HS-27A (cell line): ENCODE measurements at regions not wholly inside any gene's neighbourhood (a gene's known extent, or its start where the extent isn't known, plus 50 kb on each side); places are given as distances from the start of the nearest gene placed in this dataset.

Experiments used
- DNase-seq: peaks from one replicate; pipeline ENCODE4 v3.0.0-alpha.2; 2012; ENCODE audit warnings: low read depth, missing footprints

DNA sequence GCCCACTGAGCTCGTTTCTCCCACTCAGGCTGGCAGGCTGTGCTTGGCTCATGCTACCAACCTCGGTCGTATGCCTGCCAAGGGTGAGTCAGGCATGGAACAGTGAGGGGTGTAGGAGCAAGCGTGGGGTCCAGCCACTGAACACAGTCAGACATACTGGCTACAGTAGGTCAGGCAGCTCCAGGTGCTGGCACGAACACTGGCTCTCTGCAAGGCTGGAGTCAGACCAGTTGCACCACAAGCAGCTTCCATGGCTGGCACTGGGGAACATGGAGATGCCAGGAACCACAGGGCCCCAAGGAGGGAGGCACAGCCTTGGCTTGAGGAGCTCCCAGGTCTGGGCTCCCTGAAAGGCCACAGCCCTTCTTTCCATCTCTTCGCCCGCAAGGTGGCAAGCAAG is 410.7 kb upstream of the KIRREL3 start:
- DNase-seq, result no peak

DNA sequence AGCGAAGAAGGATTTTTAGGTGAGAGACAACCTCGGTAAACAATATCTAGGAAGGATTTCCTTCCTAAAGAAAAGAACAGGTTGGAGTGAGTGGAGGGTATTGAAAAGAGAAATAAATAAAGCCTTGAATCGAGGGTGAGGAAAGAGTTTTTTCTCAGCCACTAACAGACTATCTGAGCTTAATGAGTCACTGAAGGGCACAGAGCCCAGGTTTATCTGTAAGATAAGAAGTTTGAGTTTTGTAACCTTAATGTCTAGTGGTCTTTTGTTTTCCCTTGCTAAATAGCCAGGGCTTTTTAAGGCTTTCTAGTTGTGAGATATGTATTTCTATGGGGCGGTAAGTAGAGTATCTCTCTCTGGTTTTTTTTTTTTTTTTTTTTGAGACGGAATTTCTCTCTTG is 394.5 kb upstream of the KIRREL3 start:
- DNase-seq, result no peak

DNA sequence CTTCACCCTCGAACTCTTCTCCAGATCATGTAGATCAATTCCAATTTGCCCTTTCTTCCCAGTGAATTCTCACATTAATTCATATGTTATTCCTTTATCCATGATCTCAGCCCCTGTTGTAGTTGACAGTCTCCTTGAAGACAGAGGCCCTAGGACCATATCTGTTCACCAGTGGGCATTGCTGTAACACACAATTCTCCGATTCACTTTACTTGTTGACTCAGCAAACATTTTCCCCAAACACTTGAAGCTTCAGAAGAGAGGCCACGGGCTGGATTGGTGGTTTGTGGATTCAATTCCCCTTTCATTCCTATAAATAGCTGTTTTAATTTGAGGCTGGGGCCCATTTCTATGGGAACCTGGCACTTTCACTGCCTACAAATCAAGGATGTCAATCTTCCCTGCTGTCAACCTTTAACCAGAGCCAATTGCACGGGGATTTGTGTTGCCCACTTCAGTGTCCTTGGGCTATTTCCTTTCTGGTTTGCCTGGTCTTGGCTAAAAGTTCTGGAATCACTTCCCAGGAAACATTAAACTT is 393.0 kb upstream of the KIRREL3 start:
- no peak for DNase-seq

DNA sequence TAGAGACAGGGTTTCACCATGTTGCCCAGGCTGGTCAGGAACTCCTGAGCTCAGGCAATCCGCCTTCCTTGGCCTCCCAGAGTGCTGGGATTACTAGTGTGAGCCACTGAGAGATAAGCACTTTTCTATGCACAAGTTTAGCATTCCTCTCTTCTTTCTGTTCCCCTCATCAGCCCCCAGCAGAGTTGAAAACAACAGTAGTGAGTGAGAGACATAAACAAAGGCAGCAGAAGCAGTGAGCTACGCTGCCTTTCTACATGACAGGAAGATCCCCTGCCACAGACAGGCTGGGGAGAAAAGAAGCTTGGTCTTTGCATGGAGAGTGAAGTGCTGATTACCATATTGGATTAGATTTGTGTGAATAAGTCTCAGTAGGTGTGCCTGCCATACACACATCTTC is 392.0 kb upstream of the KIRREL3 start:
- DNase-seq, result no peak

DNA sequence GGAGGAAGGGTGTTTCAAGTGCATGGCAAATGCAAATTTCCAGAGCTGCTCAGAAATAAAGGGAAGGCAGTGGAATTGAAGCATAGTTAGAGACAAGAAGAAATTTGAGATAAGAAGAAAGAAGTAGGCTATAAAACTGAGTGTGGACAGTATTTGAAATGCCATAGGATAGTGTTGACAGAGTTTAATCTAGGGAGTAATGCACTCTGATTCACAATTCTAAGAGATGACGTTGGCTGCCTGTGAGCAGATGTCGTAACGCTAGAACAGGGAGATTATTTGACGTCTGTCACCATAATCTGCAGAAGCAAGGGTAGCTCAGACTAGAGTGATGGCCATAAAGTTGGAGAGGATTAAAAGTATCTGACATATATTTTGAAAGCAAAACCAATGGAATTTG is 389.9 kb upstream of the KIRREL3 start:
- DNase-seq, result no peak

DNA sequence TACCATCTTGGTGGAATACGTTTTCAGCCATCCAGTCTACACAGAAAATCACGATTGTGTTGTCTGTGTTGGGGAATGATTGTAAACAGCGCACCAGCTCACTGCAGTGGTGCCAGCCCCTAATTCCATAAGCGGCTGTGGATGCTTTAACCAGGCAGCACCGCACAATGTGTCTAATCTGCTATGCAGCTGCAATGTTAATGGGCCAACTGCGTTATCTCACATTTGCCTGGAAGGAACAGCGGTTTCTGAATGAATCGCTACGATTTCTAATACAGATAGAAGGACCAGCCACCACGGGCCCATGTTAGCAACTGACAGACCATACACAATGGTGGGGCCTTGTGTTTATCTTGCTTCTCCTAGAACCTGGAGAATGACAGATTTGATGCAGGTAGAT is 384.5 kb upstream of the KIRREL3 start:
- no peak for DNase-seq

DNA sequence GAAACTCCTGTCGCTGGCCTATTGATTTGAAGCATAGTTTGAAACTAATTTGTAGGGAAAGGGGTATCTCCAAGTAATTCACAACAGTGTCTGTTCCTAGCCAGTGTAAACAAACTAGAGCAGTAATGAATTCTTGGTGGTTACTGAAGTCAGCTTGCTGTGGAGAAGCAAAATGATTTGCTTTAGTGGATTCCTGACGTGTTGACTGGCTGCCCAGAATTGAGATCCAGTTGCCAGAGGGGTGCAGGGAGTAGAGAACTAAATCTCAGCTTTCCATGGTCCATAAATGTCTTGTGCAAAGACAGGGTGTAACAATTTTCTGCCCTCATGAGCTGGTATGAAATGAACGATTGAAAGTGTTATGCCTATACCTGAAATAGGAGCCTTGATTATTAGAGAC is 382.5 kb upstream of the KIRREL3 start:
- DNase-seq, result no peak

DNA sequence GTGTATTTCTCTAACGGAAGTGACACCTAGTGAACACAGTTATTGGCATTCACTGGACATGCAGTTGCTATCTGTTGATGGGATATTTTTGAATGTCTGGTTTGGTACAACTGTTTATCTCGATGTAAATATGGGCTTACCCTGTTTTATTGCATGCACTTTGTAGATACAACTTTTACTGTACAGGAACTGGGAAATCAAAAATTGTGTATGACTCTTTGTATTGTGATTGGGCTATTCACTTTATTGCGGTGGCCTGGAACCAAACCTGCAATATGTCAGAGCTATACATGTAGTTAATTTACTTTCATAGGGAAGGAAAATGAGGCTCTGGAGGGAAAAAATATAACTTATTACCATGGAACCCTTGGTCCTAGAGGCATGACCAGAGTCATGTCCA is 380.7 kb upstream of the KIRREL3 start:
- DNase-seq, result no peak

DNA sequence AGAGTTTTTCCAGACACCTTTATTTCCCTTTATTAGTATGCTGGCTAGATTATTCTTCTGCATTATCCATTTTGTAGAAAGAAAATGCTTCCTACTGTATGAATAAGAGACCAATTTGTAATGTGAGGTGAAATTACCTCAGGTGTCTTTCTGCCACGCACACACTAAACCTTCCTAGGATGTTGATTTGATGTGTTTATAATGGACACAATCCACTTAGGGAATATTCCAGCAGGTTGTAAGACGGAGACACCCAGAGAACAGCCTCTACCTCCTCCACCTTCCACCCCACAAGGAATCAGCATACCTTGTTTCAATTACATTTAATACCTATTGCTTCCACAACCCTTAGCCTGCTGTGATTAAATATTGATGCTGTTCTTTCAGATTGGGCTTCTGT is 379.1 kb upstream of the KIRREL3 start:
- DNase-seq, result no peak

DNA sequence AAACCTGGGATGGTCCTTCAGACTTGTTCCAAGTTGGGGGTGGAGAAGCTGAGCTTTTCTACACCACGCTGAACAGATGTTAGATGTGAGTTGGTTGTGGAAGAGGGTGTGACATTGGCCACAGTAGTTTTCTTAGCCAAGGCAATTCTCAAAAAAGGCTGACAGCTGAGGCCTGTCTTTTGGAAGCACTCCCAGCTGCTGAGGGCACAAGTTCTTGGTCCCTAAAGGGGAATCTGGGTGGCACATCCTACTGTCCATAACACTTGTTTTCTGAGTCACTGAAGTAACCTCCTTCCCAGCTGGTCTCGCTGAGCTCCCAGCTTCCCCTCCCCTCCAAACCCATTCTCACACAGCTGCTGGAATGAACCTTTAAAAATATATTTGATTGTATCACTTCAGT is 375.7 kb upstream of the KIRREL3 start:
- no peak for DNase-seq

DNA sequence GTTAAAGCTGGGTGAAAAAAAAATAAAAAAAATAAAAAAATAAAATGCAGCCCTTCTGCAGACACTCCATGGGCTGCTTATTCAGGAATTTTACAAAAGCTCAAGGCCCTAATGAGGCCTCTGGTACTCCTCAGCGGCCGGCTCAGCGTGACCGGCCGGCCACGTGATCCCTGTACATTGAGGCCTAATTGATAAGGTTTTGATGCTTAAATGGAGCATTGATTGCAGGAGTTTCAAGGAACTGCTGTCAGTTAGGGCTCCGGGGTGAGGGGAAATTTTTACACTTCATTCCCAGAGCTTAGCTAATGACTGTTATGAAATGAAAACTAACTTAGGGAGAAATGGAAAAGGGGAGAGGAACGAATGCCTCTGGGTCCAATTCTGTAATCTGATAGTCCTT is 368.8 kb upstream of the KIRREL3 start:
- no peak for DNase-seq

DNA sequence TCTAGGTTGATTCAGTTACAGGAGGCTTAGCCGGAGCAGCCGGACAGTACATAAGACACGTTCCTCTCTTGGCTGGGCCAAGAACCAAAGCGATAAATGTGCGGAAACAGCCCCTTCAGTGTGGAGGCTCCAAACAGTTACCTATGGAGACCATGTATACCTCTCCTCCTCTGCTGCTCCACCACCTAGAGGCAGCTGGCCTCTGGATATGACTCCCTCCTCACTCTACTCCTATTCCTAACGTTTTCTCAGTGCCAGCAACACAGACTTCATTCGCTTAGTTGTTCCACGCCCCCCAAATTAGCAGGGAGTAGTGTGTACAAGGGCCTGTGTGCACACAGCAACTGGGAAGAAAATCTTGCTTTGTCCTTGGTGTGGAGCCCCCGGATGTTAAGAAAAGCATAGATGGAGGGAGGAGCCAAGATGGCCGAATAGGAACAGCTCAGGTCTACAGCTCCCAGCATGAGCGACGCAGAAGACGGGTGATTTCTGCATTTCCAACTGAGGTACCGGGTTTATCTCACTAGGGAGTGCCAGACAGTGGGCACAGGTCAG is 362.3 kb upstream of the KIRREL3 start:
- no peak for DNase-seq

DNA sequence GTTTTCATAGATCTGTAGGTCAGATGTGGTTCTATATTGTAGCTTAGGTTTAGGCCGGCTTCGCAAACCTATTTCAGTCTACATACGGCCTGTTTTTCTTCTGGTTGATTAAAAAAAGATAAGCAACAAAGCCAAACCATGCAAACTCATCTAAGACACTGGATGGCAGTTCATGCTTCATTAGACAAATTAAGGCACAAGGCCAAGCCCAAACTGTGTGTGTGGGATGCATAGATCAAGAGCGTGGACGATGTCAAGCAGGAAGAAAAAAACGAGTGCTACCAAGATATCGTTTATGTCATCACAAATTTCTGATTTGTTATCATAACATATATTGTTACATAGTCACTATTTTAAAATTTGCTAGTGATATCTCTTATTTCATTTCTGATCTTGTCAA is 357.6 kb upstream of the KIRREL3 start:
- no peak for DNase-seq

DNA sequence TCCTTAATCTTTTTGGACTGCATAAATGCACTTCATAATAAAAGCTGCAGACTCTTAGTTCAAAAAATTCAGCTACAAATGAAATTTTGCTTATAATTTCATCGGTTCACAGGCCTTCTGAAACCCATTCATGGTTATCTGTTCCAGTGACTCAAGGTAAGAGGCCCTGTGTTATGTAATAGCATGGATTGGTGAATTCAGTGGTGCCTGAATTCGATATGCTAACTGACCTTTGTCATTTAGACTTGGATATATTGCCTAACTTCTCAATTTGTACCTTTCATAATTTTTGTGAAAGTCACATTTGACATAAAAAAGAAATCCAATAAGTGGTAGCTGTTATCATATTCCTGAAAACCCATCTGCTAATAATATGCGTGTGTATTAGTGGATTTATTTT is 349.9 kb upstream of the KIRREL3 start:
- no peak for DNase-seq

DNA sequence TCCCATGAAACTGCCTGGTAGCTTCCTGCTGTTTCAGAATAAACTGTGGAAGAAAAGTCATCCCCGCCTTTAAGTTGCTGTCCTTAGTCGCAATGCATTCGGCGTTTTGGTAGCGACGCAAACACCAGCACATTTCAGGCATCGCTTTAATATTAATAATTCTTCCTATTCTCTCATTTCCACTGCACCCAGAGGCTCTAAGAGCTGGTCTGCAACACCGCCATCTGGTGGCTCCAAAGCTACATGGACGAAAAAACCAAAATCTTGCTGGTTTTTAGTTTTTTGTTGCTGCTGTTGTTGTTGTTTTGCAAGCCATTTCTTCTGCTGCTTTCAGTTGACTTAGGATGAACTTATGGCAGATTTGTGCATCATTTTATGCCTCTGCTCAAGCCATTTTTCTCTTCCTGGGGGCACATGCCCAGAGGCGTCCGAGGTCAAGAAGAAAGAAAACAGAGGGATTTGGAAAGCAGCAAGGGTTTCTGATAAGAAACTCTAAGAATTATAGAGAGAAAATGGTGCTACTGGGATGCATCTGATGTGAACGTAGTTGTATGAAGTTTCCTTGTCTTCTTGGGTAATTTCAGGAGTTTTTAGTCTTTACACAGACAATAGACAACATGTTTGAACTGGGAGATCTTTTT is 345.4 kb upstream of the KIRREL3 start:
- peak; percentile 0 for DNase-seq

DNA sequence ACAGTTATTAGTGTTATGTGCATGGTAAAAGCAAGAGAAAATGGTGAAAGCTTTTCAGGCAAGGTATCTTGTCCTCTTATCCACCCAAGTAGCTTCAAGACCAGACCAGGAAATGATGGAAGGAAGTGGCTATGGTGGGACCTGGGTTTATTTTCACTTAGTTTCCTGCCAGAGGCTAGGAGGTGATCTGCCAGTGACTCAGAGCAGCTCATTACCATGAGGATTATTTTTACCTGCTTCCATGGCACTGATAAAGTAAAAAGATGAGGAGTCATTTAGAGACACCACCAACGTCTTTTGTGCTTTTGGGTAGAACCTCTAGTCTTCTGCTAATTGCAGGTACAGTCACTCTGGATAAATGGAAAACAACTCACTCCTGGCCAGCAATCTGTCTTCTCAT is 339.9 kb upstream of the KIRREL3 start:
- DNase-seq, result no peak

DNA sequence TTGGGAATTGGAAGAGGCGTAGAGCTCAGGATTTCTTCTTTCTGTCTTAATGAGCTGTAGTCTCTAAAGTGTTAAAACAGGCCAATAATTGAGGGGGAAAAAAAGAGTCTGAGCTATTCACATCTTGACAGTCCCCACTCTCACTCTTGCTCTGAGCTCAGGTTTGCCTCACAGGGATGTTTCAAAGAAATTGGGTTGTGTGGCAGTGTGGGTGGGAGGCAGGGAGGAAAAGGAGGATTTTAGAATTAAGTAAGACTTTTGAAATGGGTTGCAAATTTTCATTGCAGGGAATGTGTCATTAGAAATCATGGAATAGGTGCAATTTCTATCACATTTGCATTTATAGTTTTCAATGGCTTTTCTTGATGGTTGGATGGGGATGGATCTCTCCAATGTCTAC is 338.8 kb upstream of the KIRREL3 start:
- DNase-seq, result no peak

DNA sequence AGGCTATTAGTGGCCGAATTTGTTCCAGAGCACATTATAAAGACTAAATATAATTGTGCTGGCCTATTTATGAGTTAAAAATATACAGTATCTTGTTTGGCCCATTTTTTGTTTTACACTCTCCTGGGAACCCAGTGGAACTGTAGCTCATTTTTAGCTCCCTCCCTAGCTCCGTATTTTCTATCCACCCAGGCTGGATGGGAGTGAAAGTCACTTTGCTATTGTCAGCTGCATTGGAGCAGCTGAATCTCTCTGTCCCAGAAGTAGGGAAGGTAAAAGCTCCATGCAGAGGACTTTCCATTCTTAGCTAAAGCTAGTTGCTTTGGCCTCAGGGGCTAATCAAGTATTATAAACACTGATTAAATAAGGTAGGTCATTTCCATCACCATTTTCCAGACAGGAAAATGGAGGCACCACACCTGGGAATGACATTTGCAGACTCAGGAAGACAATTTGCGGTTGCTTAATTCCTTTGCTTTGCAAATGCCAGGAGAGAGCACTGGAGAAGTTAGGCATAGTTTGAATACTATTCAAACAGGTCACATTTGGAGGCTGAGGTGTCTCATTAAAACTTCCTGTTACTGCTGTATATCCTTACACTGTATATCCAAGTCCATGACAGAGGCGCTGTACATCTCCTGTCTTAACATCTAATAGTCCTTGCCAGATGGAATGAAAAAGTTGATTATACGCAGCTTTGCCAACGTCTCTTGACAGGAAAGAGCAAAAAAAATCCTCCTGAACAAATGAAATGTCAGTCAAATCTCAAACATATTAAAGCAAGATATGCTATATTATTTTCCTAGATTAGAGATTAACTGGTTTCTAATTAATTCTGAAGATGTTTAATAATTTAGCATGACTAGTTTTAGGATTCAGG is 338.1 kb upstream of the KIRREL3 start:
- DNase-seq, result no peak

DNA sequence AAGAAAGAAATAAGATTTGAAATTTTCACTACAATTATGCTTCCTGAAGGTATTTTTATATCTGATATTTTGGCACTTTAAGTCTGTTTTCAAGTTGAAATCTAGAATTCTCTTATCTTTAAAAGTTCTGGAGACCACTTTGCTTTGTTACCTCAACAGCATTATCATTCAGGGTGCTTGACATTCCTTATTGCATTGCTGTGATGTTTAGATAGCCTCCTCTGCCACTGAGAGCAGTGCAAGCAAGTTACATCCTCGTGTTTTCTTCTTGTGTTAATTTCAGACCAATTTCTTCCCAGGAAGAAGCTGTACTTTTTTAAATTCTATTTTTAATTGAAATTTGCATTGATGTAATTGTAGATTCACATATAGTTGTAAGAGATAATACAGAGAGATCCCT is 333.9 kb upstream of the KIRREL3 start:
- no peak for DNase-seq

DNA sequence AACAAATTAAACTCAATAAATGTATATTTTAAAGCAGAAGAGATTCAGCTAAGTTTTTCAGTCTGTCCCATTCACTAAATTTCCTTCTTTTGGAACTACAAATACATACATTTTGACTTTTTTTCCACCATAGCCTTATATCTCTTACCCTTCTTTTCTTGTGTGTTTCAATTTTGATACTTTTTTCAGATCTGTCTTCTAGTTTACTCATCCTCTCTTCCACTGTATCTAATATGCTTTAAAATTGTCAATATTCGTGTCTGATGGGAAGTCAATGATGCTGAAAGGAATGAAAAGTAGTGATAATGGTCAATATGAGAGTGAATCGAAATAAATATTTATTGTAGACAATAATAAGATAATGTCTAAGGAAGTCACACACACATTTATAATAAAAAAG is 332.3 kb upstream of the KIRREL3 start:
- no peak for DNase-seq

DNA sequence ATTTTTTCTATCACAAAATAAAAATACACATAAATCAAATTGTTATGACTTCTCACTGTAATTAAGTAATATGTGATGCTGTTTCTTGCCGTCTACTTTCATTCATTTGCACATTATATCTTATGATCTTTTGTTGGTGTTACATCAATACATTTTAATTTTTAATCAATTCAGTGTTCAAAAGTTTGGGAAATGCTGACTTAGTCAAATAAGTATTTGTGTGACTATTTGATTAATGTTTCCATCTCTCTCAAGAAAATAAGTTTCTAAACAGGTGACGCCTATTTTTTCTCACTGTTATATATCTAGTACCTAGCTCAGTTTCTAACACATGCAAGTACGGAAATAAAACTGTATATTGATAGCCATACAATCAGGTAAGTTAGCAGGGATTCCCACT is 329.5 kb upstream of the KIRREL3 start:
- DNase-seq, result no peak

DNA sequence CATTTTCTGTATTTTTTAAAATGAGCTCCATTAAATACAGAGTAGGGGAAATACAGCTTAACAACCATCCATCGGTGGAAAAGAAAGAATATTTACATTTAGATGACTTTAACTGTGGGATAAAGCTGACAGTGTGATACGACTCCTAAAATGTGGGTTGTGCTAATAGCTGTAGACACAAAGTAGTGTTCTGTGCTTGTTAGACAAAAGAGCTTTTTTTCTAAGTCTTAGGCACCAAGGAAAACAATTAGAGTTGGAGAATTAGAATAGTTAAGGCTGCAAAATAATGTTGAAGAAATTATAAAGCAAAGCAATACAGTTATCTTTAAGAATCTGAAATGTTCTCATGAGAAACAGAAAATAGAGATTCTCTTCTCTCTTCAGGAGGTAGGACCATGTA is 307.7 kb upstream of the KIRREL3 start:
- no peak for DNase-seq

DNA sequence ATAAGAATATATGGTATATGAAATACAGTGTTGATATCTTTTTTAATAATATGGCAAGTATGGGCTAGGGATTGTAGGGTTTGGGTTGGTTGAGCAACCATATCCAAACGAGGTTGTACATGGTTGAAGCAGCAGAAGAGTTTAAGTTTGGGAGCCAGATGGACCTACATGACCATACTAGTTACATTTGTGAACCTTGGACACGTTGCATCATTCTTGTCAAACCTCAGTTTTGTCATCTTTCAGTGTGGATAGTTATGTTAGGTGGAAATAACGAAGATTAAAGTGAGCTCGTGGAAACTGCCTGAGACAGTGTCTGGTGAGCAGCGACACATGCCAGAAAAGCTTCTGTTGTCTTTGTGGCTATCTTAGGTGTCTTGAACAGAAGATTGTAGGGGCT is 307.1 kb upstream of the KIRREL3 start:
- no peak for DNase-seq
